ENCODE measurements at regions not wholly inside any gene's neighbourhood (a gene's known extent, or its start where the extent isn't known, plus 50 kb on each side); places are given as distances from the start of the nearest gene placed in this dataset.

DNA sequence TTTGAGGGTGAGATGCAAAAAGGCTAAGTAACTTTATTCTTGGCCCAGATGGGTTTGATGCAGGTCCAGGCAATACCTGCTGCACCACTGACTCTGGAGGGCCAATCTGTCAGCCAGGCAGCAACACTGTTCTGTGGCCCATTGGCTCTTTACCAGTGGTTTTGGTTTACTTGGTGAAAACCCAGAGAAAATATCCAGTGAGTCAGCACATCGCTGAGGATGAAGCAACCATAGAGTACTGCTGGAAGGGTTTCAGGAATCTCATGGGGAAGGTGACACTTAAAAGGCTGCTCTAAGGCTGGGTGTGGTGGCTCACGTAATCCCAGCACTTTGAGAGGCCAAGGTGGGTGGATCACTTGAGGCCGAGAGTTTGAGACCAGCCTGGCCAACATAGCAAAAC, 192.5 kb upstream of the FAM98A start:
- no peaks in the 10 kb centered on the region for H3K36me3 ChIP-seq
- peak; percentile 90 for ATAC-seq (ENCODE audit: insufficient number of reproducible peaks, low FRiP score, low read depth)
- H3K4me1 ChIP-seq (ENCODE audit: control insufficient read depth in 1 of 2, low read depth in 2 of 2), result peaks cover 0 to 7% of the 10 kb centered on the region in 2 donors
- H3K27ac ChIP-seq, result no peak overlapping the region
- TF ChIP-seq, protein P1, sequence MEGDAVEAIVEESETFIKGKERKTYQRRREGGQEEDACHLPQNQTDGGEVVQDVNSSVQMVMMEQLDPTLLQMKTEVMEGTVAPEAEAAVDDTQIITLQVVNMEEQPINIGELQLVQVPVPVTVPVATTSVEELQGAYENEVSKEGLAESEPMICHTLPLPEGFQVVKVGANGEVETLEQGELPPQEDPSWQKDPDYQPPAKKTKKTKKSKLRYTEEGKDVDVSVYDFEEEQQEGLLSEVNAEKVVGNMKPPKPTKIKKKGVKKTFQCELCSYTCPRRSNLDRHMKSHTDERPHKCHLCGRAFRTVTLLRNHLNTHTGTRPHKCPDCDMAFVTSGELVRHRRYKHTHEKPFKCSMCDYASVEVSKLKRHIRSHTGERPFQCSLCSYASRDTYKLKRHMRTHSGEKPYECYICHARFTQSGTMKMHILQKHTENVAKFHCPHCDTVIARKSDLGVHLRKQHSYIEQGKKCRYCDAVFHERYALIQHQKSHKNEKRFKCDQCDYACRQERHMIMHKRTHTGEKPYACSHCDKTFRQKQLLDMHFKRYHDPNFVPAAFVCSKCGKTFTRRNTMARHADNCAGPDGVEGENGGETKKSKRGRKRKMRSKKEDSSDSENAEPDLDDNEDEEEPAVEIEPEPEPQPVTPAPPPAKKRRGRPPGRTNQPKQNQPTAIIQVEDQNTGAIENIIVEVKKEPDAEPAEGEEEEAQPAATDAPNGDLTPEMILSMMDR (IDR thresholded peaks at IDR 0.05), result no peak
- no peak for DNase-seq (ENCODE audit: low spot score)
- no peaks in the 10 kb centered on the region for H3K27me3 ChIP-seq (replicated peaks; ENCODE audit: insufficient read depth)
- no peak overlapping the region for H3K4me3 ChIP-seq
- no peaks in the 10 kb centered on the region for H3K9me3 ChIP-seq

DNA sequence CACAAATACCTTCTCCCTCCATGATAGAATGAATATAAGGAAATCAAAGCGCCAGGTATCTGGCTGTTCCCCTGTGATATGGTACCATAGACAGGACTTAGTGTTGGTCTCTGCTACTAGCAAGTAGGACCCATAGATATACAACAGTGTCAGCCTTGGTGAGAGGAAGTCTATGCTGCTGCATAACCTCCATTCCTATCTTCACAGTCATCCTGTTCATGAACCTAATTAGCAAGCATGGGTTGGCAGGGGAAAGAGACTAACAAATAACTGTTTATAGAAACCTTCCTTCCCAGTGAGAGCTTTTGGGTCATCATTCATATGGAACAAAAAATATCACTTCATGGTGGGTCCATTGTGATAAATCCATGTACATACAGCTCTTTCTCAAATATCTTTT, 188.9 kb upstream of the FAM98A start:
- H3K4me1 ChIP-seq (ENCODE audit: control insufficient read depth in 1 of 2, low read depth in 2 of 2), result peaks cover 0 to 7% of the 10 kb centered on the region in 2 donors
- no peak overlapping the region for H3K27ac ChIP-seq
- no peaks in the 10 kb centered on the region for H3K36me3 ChIP-seq
- H3K4me3 ChIP-seq, result no peak overlapping the region
- H3K9me3 ChIP-seq, result no peaks in the 10 kb centered on the region
- TF ChIP-seq, protein P1 (IDR thresholded peaks at IDR 0.05), result no peak
- DNase-seq (ENCODE audit: low spot score), result no peak
- ATAC-seq (ENCODE audit: insufficient number of reproducible peaks, low FRiP score, low read depth), result no peak
- no peaks in the 10 kb centered on the region for H3K27me3 ChIP-seq (replicated peaks; ENCODE audit: insufficient read depth)

DNA sequence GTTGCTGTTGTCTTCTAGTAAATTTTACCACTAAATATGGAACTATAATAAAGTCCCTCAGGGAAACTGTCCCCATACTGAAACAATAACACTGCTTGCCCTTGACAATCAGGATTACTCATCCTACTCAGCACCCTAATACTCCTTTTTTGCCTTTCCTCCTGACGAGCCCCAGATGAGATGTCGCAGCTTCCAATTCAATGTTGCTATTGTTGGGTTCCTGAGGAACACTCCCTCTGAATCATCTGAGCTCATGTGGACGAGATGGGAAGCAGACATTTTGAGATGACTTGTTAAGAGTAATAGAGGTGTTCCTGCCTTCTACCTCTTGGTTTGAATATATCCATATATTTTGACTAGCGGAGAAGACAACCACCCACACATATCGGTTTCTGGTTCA, 187.8 kb upstream of the FAM98A start:
- Histone ChIP-seq H3K9me3 (no peaks in the 10 kb centered on the region), H3K27ac (no peak overlapping the region), H3K27me3 (replicated peaks; ENCODE audit: insufficient read depth) (no peaks in the 10 kb centered on the region), H3K4me1 (ENCODE audit: control insufficient read depth in 1 of 2, low read depth in 2 of 2) (peaks cover 0 to 6% of the 10 kb centered on the region in 2 donors), H3K4me3 (no peak overlapping the region), H3K36me3 (no peaks in the 10 kb centered on the region)
- TF ChIP-seq, protein P1 (IDR thresholded peaks at IDR 0.05), result no peak
- DNase-seq (ENCODE audit: low spot score) (no peak), ATAC-seq (ENCODE audit: insufficient number of reproducible peaks, low FRiP score, low read depth) (no peak)

DNA sequence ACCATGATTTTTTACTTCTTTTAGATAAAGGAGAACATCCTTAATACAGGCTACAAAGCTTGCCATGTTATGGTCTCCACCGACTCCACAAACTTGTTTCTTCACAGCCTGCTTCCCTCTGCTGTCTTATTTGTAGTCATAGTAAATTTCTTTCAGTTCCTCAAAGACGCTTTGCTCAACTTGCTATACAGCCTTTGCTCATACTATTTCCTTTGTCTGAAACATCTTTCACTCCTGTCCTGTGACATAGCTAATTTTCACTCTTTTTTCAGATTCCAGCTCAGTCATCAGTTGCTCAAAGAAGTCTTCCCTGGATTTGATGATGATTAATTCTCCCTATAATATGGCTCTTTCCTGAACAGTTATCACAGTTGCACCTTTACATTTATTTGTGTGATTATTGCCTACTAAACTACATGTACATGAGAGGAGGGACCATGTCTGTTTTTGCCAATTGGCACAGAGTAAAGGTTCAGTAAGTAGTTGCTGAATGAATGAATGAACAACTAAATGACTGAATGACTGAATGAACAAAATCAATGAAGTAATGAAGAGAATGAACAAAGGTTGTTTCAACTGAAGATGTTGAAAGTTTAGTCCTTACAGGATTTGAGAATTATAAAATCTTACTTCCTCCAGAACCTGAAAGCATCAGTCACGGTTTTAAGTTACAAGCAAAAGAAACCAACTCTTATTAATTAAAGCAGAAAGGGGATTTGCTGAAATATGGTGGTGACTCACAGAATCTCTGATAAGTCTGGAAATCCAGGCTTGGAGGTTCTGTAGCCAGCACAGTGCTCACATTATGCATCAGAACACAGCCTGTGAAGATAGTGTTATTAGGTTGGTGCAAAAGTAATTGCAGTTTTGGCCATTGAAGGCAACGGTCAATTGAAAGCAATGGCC, 186.4 kb upstream of the FAM98A start:
- ATAC-seq (ENCODE audit: insufficient number of reproducible peaks, low FRiP score, low read depth) (no peak), DNase-seq (ENCODE audit: low spot score) (no peak)
- no peaks in the 10 kb centered on the region for H3K36me3 ChIP-seq

DNA sequence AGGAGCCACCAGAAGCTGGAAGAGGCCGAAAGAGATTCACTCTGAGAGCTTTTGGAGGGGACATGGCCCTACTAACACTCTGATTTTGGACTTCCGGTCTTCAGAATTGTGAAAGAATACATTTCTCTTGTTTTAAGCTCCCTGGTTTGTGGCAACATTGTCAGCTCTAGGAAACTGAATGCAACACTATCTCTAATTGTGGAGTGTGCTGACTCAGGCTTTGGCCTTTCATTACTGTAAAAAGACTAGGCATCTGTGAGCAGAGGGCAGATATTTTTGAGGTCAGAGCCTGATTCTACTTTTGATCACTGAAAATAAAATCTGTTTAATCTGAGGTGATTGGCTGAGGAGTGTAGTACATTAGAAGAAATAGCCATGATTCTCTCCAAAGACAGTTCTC, 185.4 kb upstream of the FAM98A start:
- TF ChIP-seq, protein P1 (IDR thresholded peaks at IDR 0.05), result no peak
- no peak overlapping the region for H3K4me3 ChIP-seq
- ATAC-seq (ENCODE audit: insufficient number of reproducible peaks, low FRiP score, low read depth) (no peak), DNase-seq (ENCODE audit: low spot score) (no peak)
- no peaks in the 10 kb centered on the region for H3K9me3 ChIP-seq
- H3K27me3 ChIP-seq (replicated peaks; ENCODE audit: insufficient read depth), result no peaks in the 10 kb centered on the region
- H3K4me1 ChIP-seq (ENCODE audit: control insufficient read depth in 1 of 2, low read depth in 2 of 2), result no peaks in the 10 kb centered on the region
- no peak overlapping the region for H3K27ac ChIP-seq
- H3K36me3 ChIP-seq, result no peaks in the 10 kb centered on the region

More for the DNA sequence above, 186.4 kb upstream of the FAM98A start:
- no peak overlapping the region for H3K27ac ChIP-seq
- H3K9me3 ChIP-seq, result no peaks in the 10 kb centered on the region
- H3K27me3 ChIP-seq (replicated peaks; ENCODE audit: insufficient read depth), result no peaks in the 10 kb centered on the region
- no peaks in the 10 kb centered on the region for H3K4me1 ChIP-seq (ENCODE audit: control insufficient read depth in 1 of 2, low read depth in 2 of 2)
- TF ChIP-seq, protein P1 (IDR thresholded peaks at IDR 0.05), result no peak
- no peak overlapping the region for H3K4me3 ChIP-seq
